ENCODE measurements at regions not wholly inside any gene's neighbourhood (a gene's known extent, or its start where the extent isn't known, plus 50 kb on each side); places are given as distances from the start of the nearest gene placed in this dataset.

DNA sequence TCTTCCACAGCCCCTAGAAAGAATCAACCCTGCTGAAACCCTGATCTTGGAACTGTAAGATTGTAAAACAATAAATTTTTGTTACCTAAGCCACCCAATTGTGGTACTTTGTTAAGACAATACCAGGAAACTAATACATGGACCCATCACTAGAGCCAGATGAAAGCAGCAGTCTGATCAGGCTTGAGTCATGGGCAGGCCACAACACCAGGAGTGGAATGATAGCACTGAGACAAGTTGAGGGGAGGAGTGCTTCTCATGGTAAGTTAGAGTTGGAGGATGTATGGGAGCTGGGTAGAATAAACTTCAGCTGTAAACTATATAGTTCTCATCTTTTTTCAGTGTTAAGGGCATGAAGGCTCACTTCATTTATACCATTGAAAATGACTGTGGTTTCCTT, 164.4 kb upstream of the OR13F1 start:
- DNase-seq (ENCODE audit: low spot score) (no peak), FAIRE-seq (no peak), ATAC-seq (no peak)
- Histone ChIP-seq H3K4me2 (ENCODE audit: low read depth, low read length) (no peak overlapping the region), H3K27ac (ENCODE audit: extremely low read length, insufficient read depth, low read length) (no peak overlapping the region), H3K27me3 (ENCODE audit: control insufficient read depth in 1 of 2, insufficient read depth in 2 of 2, low read length in 2 of 2) (no peaks in the 10 kb centered on the region), H3K36me3 (replicated peaks in 1 of 2; ENCODE audit: control insufficient read depth in 1 of 2, insufficient read depth in 2 of 2, low read length in 2 of 2) (no peaks in the 10 kb centered on the region), H3K79me2 (ENCODE audit: insufficient read depth, low read length) (no peaks in the 10 kb centered on the region), H3K9me3 (ENCODE audit: low read length) (no peaks in the 10 kb centered on the region), H4K20me1 (ENCODE audit: insufficient read depth, low read length) (no peaks in the 10 kb centered on the region), H2AFZ (ENCODE audit: low read length) (no peak overlapping the region), H3K4me1 (ENCODE audit: insufficient read depth, low read length) (no peaks in the 10 kb centered on the region), H3K4me3 (replicated peaks in 1 of 3; ENCODE audit: insufficient read depth in 1 of 3, low read depth in 2 of 3, low read length in 3 of 3) (no peak overlapping the region), H3K9ac (ENCODE audit: insufficient read depth, low read depth, low read length) (no peak overlapping the region)
- BruUV-seq (replicated peaks), result no TSS peak
- ChIA-PET POLR2A (no interaction called here), CTCF (ENCODE audit: low intra/inter-chr PET ratio, low total read pairs) (no interaction called here)
- in situ Hi-C loops (cut with HindIII; ENCODE audit: extremely low pct_ligation_motif_present, low pct_unique_long_range_greater_than_20kb) (no loop called here), intact Hi-C loops (cut with micrococcal nuclease; ENCODE audit: unreplicated experiment) (no loop called here)
- TF ChIP-seq, protein P1, sequence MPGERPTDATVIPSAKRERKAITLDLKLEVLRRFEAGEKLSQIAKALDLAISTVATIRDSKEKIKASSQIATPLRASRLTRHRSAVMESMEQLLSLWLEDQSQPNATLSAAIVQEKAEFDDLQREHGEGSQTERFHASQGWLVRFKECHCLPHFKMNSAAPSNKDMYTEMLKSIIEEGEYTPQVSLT (CRISPR knock-in tag; IDR thresholded peaks at IDR 0.05; ENCODE audit: borderline replicate concordance, low read depth), result no peak
- no peak for TF ChIP-seq REPIN1 (CRISPR knock-in tag; IDR thresholded peaks at IDR 0.05; ENCODE audit: borderline replicate concordance, low read depth)
- TF ChIP-seq SSRP1 (CRISPR knock-in tag; IDR thresholded peaks at IDR 0.05), result no peak
- TF ChIP-seq PAWR (CRISPR knock-in tag; IDR thresholded peaks at IDR 0.05; ENCODE audit: borderline replicate concordance), result no peak
- TF ChIP-seq POLR2G (IDR thresholded peaks at IDR 0.05; ENCODE audit: low read depth, low read length), result no peak
- no peak for TF ChIP-seq SRF (IDR thresholded peaks at IDR 0.05; ENCODE audit: low read depth, low read length)

DNA sequence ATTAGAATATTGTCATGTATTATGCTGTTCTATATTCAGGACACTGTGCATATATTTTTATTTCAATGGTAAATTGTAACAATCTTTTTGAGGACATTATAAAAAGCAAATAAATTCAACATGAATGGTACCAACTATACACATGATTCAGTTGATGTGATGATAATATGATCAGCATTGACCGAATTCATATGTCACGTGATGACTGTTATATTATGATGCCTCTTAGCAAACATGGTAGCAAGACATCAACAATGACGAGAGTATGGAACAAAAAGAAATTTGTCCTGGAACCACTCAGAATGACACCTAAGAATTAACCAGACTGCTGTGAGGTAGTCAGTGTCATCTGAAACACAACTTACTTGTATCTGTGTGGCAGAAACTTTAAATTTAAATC, 161.5 kb upstream of the OR13F1 start:
- H3K9me3 ChIP-seq (ENCODE audit: low read length), result no peaks in the 10 kb centered on the region
- WGBS (ENCODE audit: low lambda C conversion rate), result 2% methylated on average over 3 of the region's 3 CpGs
- no peak for DNase-seq (ENCODE audit: low spot score)
- H4K20me1 ChIP-seq (ENCODE audit: insufficient read depth, low read length), result no peaks in the 10 kb centered on the region
- H2AFZ ChIP-seq (ENCODE audit: low read length), result no peak overlapping the region
- no peak overlapping the region for H3K27ac ChIP-seq (ENCODE audit: extremely low read length, insufficient read depth, low read length)
- in situ Hi-C loops (cut with HindIII; ENCODE audit: extremely low pct_ligation_motif_present, low pct_unique_long_range_greater_than_20kb), result no loop called here
- H3K4me2 ChIP-seq (ENCODE audit: low read depth, low read length), result no peak overlapping the region
- H3K4me3 ChIP-seq (replicated peaks in 1 of 3; ENCODE audit: insufficient read depth in 1 of 3, low read depth in 2 of 3, low read length in 3 of 3), result no peak overlapping the region
- H3K4me1 ChIP-seq (ENCODE audit: insufficient read depth, low read length), result no peaks in the 10 kb centered on the region
- H3K9ac ChIP-seq (ENCODE audit: insufficient read depth, low read depth, low read length), result no peak overlapping the region
- POLR2A ChIA-PET, result no interaction called here
- ATAC-seq, result no peak
- CTCF ChIA-PET (ENCODE audit: low intra/inter-chr PET ratio, low total read pairs), result no interaction called here
- intact Hi-C loops (cut with micrococcal nuclease; ENCODE audit: unreplicated experiment), result no loop called here
- no peak for TF ChIP-seq NCOA2 (CRISPR knock-in tag; IDR thresholded peaks at IDR 0.05)
- no peak for TF ChIP-seq HDAC6 (IDR thresholded peaks at IDR 0.05; ENCODE audit: low read depth, low read length)
- TF ChIP-seq, protein P2, sequence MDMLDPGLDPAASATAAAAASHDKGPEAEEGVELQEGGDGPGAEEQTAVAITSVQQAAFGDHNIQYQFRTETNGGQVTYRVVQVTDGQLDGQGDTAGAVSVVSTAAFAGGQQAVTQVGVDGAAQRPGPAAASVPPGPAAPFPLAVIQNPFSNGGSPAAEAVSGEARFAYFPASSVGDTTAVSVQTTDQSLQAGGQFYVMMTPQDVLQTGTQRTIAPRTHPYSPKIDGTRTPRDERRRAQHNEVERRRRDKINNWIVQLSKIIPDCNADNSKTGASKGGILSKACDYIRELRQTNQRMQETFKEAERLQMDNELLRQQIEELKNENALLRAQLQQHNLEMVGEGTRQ (IDR thresholded peaks at IDR 0.05; ENCODE audit: low read depth, low read length), result peak; percentile 42; the same call in 1 of the 2 replicates
- TF ChIP-seq, protein P2 (CRISPR knock-in tag; IDR thresholded peaks at IDR 0.05; ENCODE audit: borderline replicate concordance), result no peak
- TF ChIP-seq CREB1 (IDR thresholded peaks at IDR 0.05), result peak; percentile 50; the same call in 1 of the 2 replicates
- TF ChIP-seq CREB1 (CRISPR knock-in tag; IDR thresholded peaks at IDR 0.05), result no peak
- peak; percentile 74 for TF ChIP-seq RAD51 (IDR thresholded peaks at IDR 0.05; ENCODE audit: borderline replicate concordance)
- TF ChIP-seq EEA1 (CRISPR knock-in tag; IDR thresholded peaks at IDR 0.05; ENCODE audit: borderline replicate concordance), result no peak
- H3K27me3 ChIP-seq (ENCODE audit: control insufficient read depth in 1 of 2, insufficient read depth in 2 of 2, low read length in 2 of 2), result no peaks in the 10 kb centered on the region
- no peak for FAIRE-seq
- no TSS peak for BruUV-seq (replicated peaks)
- H3K79me2 ChIP-seq (ENCODE audit: insufficient read depth, low read length), result no peaks in the 10 kb centered on the region
- no peaks in the 10 kb centered on the region for H3K36me3 ChIP-seq (replicated peaks in 1 of 2; ENCODE audit: control insufficient read depth in 1 of 2, insufficient read depth in 2 of 2, low read length in 2 of 2)
